GM23248 (cell line): ENCODE measurements at regions not wholly inside any gene's neighbourhood (a gene's known extent, or its start where the extent isn't known, plus 50 kb on each side); places are given as distances from the start of the nearest gene placed in this dataset.

Experiments
- EZH2 ChIP-seq: fragments of 200-600 bp; sonication (generic); IDR thresholded peaks from 2 replicates; pipeline ENCODE4 v1.6.1; 2018; ENCODE audit warnings: antibody characterized with exemption, mild to moderate bottlenecking; ENCODE audit not compliant: insufficient read depth, poor library complexity, severe bottlenecking
- EZH2phosphoT487 ChIP-seq: fragments of 200-600 bp; sonication (generic); IDR thresholded peaks from 2 replicates; pipeline ENCODE4 v1.6.1; 2018; ENCODE audit warnings: antibody characterized with exemption, moderate library complexity, mild to moderate bottlenecking, low read depth; ENCODE audit not compliant: insufficient read depth

GRCh38 chr1:184210031-184210430, 158.5 kb downstream of the TSEN15 start:
- TF ChIP-seq EZH2phosphoT487: no peak
- no peak for TF ChIP-seq EZH2
